ENCODE measurements at regions not wholly inside any gene's neighbourhood (a gene's known extent, or its start where the extent isn't known, plus 50 kb on each side); places are given as distances from the start of the nearest gene placed in this dataset.

- Histone ChIP-seq H4K20me1 (replicated peaks; ENCODE audit: control insufficient read depth, insufficient read depth, low read length) (no peaks in the 10 kb centered on the region), H3K4me2 (ENCODE audit: insufficient read depth, low read length) (no peak overlapping the region), H3K27ac (ENCODE audit: extremely low read depth, low read depth, low read length) (no peak overlapping the region), H3K4me3 (no peak overlapping the region), H3K9me1 (ENCODE audit: control insufficient read depth, insufficient read depth, low read length) (no peaks in the 10 kb centered on the region), H3K9me3 (replicated peaks; ENCODE audit: control insufficient read depth, insufficient read depth, low read depth, low read length) (no peaks in the 10 kb centered on the region), H3K36me3 (ENCODE audit: control insufficient read depth, insufficient read depth, low read length) (no peaks in the 10 kb centered on the region), H3K9ac (ENCODE audit: insufficient read depth in 1 of 2, low read depth in 2 of 2, low read length in 2 of 2) (no peak overlapping the region), H3K27me3 (ENCODE audit: control insufficient read depth in 2 of 2, insufficient read depth in 2 of 2, low read length in 2 of 2) (peaks cover 10 to 18% of the 10 kb centered on the region in 2 experiments; a peak in 4 of 5 replicates), H3K79me2 (ENCODE audit: control insufficient read depth, insufficient read depth, low read length) (no peaks in the 10 kb centered on the region), H2AFZ (ENCODE audit: low read depth, low read length) (no peak overlapping the region), H3K4me1 (replicated peaks in 1 of 2; ENCODE audit: control insufficient read depth in 2 of 2, insufficient read depth in 2 of 2, low read length in 2 of 2) (no peaks in the 10 kb centered on the region)
- in situ Hi-C loops (cut with MboI) = no loop called here
- CTCF ChIA-PET (ENCODE audit: low intra/inter-chr PET ratio) = no interaction called here
- DNase-seq (ENCODE audit: extremely low read depth in 1 of 4, low spot score in 3 of 4) (no peak), FAIRE-seq (no peak), ATAC-seq (no peak)
- no TSS peak for BruUV-seq (replicated peaks)
- intact Hi-C loops (cut with micrococcal nuclease) = no loop called here
- 3% methylated on average over 3 of the region's 3 CpGs for WGBS (ENCODE audit: insufficient coverage, low coverage, missing lambda C conversion rate)
- POLR2A ChIA-PET = no interaction called here
- no peak for TF ChIP-seq ZNF217 (CRISPR knock-in tag; IDR thresholded peaks at IDR 0.05)
- peak; percentile 17; the same call in 1 of the 2 replicates for TF ChIP-seq ATF3 (IDR thresholded peaks at IDR 0.05)
- TF ChIP-seq ATF3 (CRISPR knock-in tag; conservative IDR thresholded peaks at IDR 0.05) = no peak
- TF ChIP-seq ZNF23 (CRISPR knock-in tag; IDR thresholded peaks at IDR 0.05) = no peak
- peak; percentile 12; the same call in 1 of the 2 replicates for TF ChIP-seq JUND (IDR thresholded peaks at IDR 0.05; ENCODE audit: borderline replicate concordance, low read depth, low read length)
- no peak for TF ChIP-seq JUND (tag; IDR thresholded peaks at IDR 0.05; ENCODE audit: borderline replicate concordance, low read depth, low read length)
- no peak for TF ChIP-seq TOE1 (IDR thresholded peaks at IDR 0.05; ENCODE audit: borderline replicate concordance)
- TF ChIP-seq TOE1 (CRISPR knock-in tag; IDR thresholded peaks at IDR 0.05; ENCODE audit: borderline replicate concordance, low read depth) = no peak
- no peak for TF ChIP-seq RFX7 (CRISPR knock-in tag; IDR thresholded peaks at IDR 0.05)
- TF ChIP-seq NFRKB (IDR thresholded peaks at IDR 0.05; ENCODE audit: low read depth) = no peak
- no peak for TF ChIP-seq JUN (IDR thresholded peaks at IDR 0.05; ENCODE audit: borderline replicate concordance, low read depth, low read length)
- TF ChIP-seq JUN (CRISPR knock-in tag; IDR thresholded peaks at IDR 0.05; ENCODE audit: borderline replicate concordance) = no peak
- no peak for TF ChIP-seq BRF1 (IDR thresholded peaks at IDR 0.05; ENCODE audit: borderline replicate concordance, extremely low read depth, insufficient read length)
- TF ChIP-seq HNRNPK (IDR thresholded peaks at IDR 0.05; ENCODE audit: low read depth, low read length, poor library complexity, severe bottlenecking) = no peak
- TF ChIP-seq ARID1B (IDR thresholded peaks at IDR 0.05) = no peak
- TF ChIP-seq ZNF165 (CRISPR knock-in tag; IDR thresholded peaks at IDR 0.05; ENCODE audit: borderline replicate concordance) = no peak
- TF ChIP-seq ZNF644 (tag; IDR thresholded peaks at IDR 0.05; ENCODE audit: low read depth) = no peak
Measured at GRCh38 chr15:98120561-98120960, 160.1 kb downstream of the ARRDC4 start.
